IMR-90 (cell line): ENCODE measurements at regions not wholly inside any gene's neighbourhood (a gene's known extent, or its start where the extent isn't known, plus 50 kb on each side); places are given as distances from the start of the nearest gene placed in this dataset.

Experiments used
- ATAC-seq: fragments of 200-7000 bp; cut with Tn5 transposase; 2 replicates; pipeline ENCODE4 v1.9.1; 2020; ENCODE audit warnings: low read depth, mild to moderate bottlenecking, moderate library complexity
- BruUV-seq: library from RNA; stranded (reverse); fragments of 400-500 nt; replicated peaks from 2 replicates; lab custom pipeline; 2021; lab: Mats Ljungman, UMichigan
- CTCF ChIA-PET: fragments of 300-600 bp; formaldehyde crosslinking; extraction: SDS; loops from one replicate; lab custom pipeline; 2021; ENCODE audit warnings: antibody characterized with exemption; lab: Yijun Ruan, JAX
- POLR2A ChIA-PET: fragments of 300-600 bp; sonication (Branson Sonifier 250); formaldehyde crosslinking; loops from one replicate; lab custom pipeline; 2022; ENCODE audit warnings: antibody characterized with exemption; ENCODE audit not compliant: unreplicated experiment; lab: Charles Lee
- DNase-seq: peaks from one replicate; pipeline ENCODE4 v3.0.0; 2013
- H2AFZ ChIP-seq: replicated peaks from 2 replicates; pipeline ENCODE3; 2013; ENCODE audit warnings: low read length, mild to moderate bottlenecking; ENCODE audit not compliant: poor library complexity
- H2AK5ac ChIP-seq: 2 replicates; pipeline ENCODE4 v1.6.1; 2013; ENCODE audit warnings: low read depth, low read length, inconsistent platforms
- H2AK9ac ChIP-seq: replicated peaks from 2 replicates; pipeline ENCODE3; 2013; ENCODE audit warnings: mild to moderate bottlenecking, low read depth, low read length, moderate library complexity; ENCODE audit not compliant: poor library complexity
- H2BK120ac ChIP-seq: 2 replicates; pipeline ENCODE4 v1.6.1; 2013; ENCODE audit warnings: low read depth, low read length, inconsistent platforms
- H2BK15ac ChIP-seq: 3 replicates; pipeline ENCODE4 v1.6.1; 2013; ENCODE audit warnings: low read depth, low read length, inconsistent platforms
- H2BK20ac ChIP-seq: 2 replicates; pipeline ENCODE4 v1.6.1; 2013; ENCODE audit warnings: low read depth, mild to moderate bottlenecking, inconsistent platforms, low read length, moderate library complexity
- H2BK5ac ChIP-seq: 2 replicates; pipeline ENCODE4 v1.6.1; 2013; ENCODE audit warnings: mild to moderate bottlenecking, low read depth, low read length, inconsistent platforms; ENCODE audit not compliant: poor library complexity, severe bottlenecking
- H3K14ac ChIP-seq: replicated peaks from 2 replicates; pipeline ENCODE4 v1.6.1; 2013; ENCODE audit warnings: low read depth, low read length, inconsistent platforms
- H3K18ac ChIP-seq: 2 replicates; pipeline ENCODE4 v1.6.1; 2013; ENCODE audit warnings: low read depth, low read length, control low read depth
- H3K23ac ChIP-seq: 2 replicates; pipeline ENCODE4 v1.6.1; 2013; ENCODE audit warnings: low read depth, low read length, inconsistent platforms
- H3K27ac ChIP-seq: 2 replicates; pipeline ENCODE4 v1.5.1; 2013; ENCODE audit warnings: mild to moderate bottlenecking, control low read depth, low read length; ENCODE audit not compliant: insufficient read depth
- H3K27me3 ChIP-seq: 2 replicates; pipeline ENCODE4 v1.6.1; 2013; ENCODE audit warnings: low read length; ENCODE audit not compliant: control insufficient read depth, insufficient read depth
- H3K36me3 ChIP-seq: 2 replicates; pipeline ENCODE4 v1.6.1; 2013; ENCODE audit warnings: low read length, mixed read lengths; ENCODE audit not compliant: control insufficient read depth, insufficient read depth
- H3K4ac ChIP-seq: 2 replicates; pipeline ENCODE4 v1.6.1; 2013; ENCODE audit warnings: low read depth, low read length, inconsistent platforms
- H3K4me1 ChIP-seq: 2 replicates; pipeline ENCODE4 v1.6.1; 2013; ENCODE audit warnings: low read length, mixed read lengths; ENCODE audit not compliant: control insufficient read depth, insufficient read depth
- H3K4me2 ChIP-seq: 2 replicates; pipeline ENCODE4 v1.6.1; 2013; ENCODE audit warnings: low read depth, mild to moderate bottlenecking, control low read depth, low read length, moderate library complexity
- H3K4me3 ChIP-seq: 2 replicates; pipeline ENCODE4 v1.5.1; 2013; ENCODE audit warnings: low read depth, mild to moderate bottlenecking, control low read depth, low read length, moderate library complexity; ENCODE audit not compliant: insufficient read depth
- H3K56ac ChIP-seq: 2 replicates; pipeline ENCODE4 v1.6.1; 2013; ENCODE audit warnings: low read length, inconsistent platforms; ENCODE audit not compliant: insufficient read depth; ENCODE audit errors: extremely low read depth
- H3K79me1 ChIP-seq, 2 experiments: 2 replicates each; pipeline ENCODE4 v1.6.1; 2013; ENCODE audit warnings: low read length in 2 of 2, inconsistent platforms in 1 of 2, low read depth in 1 of 2
- H3K9ac ChIP-seq: 2 replicates; pipeline ENCODE4 v1.6.1; 2013; ENCODE audit warnings: low read depth, low read length, control low read depth
- H3K9me1 ChIP-seq: 2 replicates; pipeline ENCODE4 v1.6.1; 2013; ENCODE audit warnings: low read length, inconsistent platforms; ENCODE audit not compliant: insufficient read depth
- H3K9me3 ChIP-seq: 2 replicates; pipeline ENCODE4 v1.6.1; 2013; ENCODE audit warnings: low read length; ENCODE audit not compliant: control insufficient read depth, insufficient read depth
- H4K20me1 ChIP-seq: 2 replicates; pipeline ENCODE4 v1.6.1; 2013; ENCODE audit warnings: low read length, inconsistent platforms; ENCODE audit not compliant: insufficient read depth
- H4K5ac ChIP-seq: 2 replicates; pipeline ENCODE4 v1.6.1; 2013; ENCODE audit warnings: mild to moderate bottlenecking, low read depth, low read length, control low read depth
- H4K8ac ChIP-seq, 2 experiments: 2 replicates each; pipeline ENCODE4 v1.6.1; 2013; ENCODE audit warnings: low read depth in 2 of 2, low read length in 2 of 2, control low read depth in 1 of 2, inconsistent platforms in 1 of 2
- H4K91ac ChIP-seq: 2 replicates; pipeline ENCODE4 v1.6.1; 2013; ENCODE audit warnings: low read depth, low read length, inconsistent platforms; ENCODE audit not compliant: insufficient read depth
- MAZ ChIP-seq: IDR thresholded peaks from 2 replicates; pipeline ENCODE4 v1.6.1; 2012; ENCODE audit warnings: low read depth, mild to moderate bottlenecking, low read length, improper control_type of control experiment, moderate library complexity, borderline replicate concordance
- WGBS, 2 experiments: methylation state at CpG; one replicate each; pipeline versions ENCODE4 v1.1.5 to v1.1.7; 2013; ENCODE audit warnings: missing lambda C conversion rate in 2 of 2; ENCODE audit not compliant: insufficient read length in 1 of 2; ENCODE audit errors: extremely low coverage in 2 of 2; 5-methylcytosine and 5-hydroxymethylcytosine counted together
- dilution Hi-C: fragments of 300-500 bp; cut with HindIII; formaldehyde crosslinking; loops from one replicate; pipeline ENCODE4 v1.14.3; 2018; ENCODE audit warnings: low sequenced_read_pairs; ENCODE audit not compliant: unreplicated experiment
- in situ Hi-C: fragments of 300-500 bp; cut with MboI; formaldehyde crosslinking; loops from 3 replicates; pipeline ENCODE4 v1.14.3; 2019; ENCODE audit warnings: low sequenced_read_pairs, inconsistent platforms, mixed read lengths
- intact Hi-C: fragments of 100-400 bp; cut with micrococcal nuclease; formaldehyde crosslinking; loops from 2 replicates; pipeline ENCODE4 v1.10.0; 2022

DNA sequence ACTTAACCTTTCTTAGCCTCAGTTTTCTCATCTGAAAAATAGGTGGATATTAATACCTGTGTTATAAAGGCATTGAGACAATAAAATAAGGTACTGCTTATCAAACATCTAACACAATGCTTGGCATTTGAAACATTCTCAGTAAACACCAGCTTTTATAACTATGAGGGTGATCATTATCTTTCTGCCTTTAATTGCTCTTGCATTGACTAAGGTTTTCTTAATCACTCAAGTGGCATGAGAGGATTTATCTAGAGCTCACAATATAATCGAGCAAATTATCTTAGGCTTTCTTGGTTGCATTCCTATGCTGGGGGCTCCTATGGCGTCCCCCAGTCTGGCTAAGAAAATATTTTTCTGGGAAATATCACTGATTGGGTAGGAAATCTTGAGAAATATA, 716.4 kb upstream of the MARCKS start:
- 100% methylated on average over 1 of the region's 2 CpGs; no CpG with 5 or more reads in 1 of the 2 experiments for WGBS, 2 experiments
- H2BK120ac ChIP-seq = no peak overlapping the region
- BruUV-seq = no TSS peak
- H2BK5ac ChIP-seq = no peak overlapping the region
- no peak overlapping the region for H3K9ac ChIP-seq
- no peak overlapping the region for H3K18ac ChIP-seq
- H2AK5ac ChIP-seq = no peak overlapping the region
- no peak overlapping the region for H2BK20ac ChIP-seq
- ChIA-PET CTCF (no interaction called here), POLR2A (no interaction called here)
- no peak overlapping the region for H2AFZ ChIP-seq
- no peak overlapping the region for H4K91ac ChIP-seq
- no peak overlapping the region for H4K8ac ChIP-seq
- no peak overlapping the region for H3K4ac ChIP-seq
- intact Hi-C loops = no loop called here
- no peak overlapping the region for H2BK15ac ChIP-seq
- no peak overlapping the region for H3K4me3 ChIP-seq
- H3K23ac ChIP-seq = no peak overlapping the region
- no peak for DNase-seq
- H3K4me1 ChIP-seq = no peaks in the 10 kb centered on the region
- no peak overlapping the region for H3K14ac ChIP-seq
- H3K9me1 ChIP-seq = no peaks in the 10 kb centered on the region
- no peak overlapping the region for H4K5ac ChIP-seq
- in situ Hi-C loops = no loop called here
- no peak for TF ChIP-seq MAZ
- no peaks in the 10 kb centered on the region for H4K20me1 ChIP-seq
- no peak for ATAC-seq
- no peaks in the 10 kb centered on the region for H3K36me3 ChIP-seq
- H3K4me2 ChIP-seq = no peak overlapping the region
- no peaks in the 10 kb centered on the region for H3K27me3 ChIP-seq
- dilution Hi-C loops = no loop called here
- no peak overlapping the region for H2AK9ac ChIP-seq
- no peak overlapping the region for H3K56ac ChIP-seq
- H3K9me3 ChIP-seq = no peaks in the 10 kb centered on the region
- no peaks in the 10 kb centered on the region for H3K79me1 ChIP-seq
- H3K27ac ChIP-seq = no peak overlapping the region
